Stimulated activated CD4-positive, alpha-beta T cell treated with anti-CD3 and anti-CD28 coated beads, Interleukin-4, amount 100 ng/mL, for 48 hours (primary cell): ENCODE measurements at regions not wholly inside any gene's neighbourhood (a gene's known extent, or its start where the extent isn't known, plus 50 kb on each side); places are given as distances from the start of the nearest gene placed in this dataset.

Experiments
- DNase-seq, 2 donors: peaks; one replicate each; pipeline ENCODE4 v3.0.0-alpha.2; 2020; ENCODE audit warnings: low read depth in 2 of 2

DNA sequence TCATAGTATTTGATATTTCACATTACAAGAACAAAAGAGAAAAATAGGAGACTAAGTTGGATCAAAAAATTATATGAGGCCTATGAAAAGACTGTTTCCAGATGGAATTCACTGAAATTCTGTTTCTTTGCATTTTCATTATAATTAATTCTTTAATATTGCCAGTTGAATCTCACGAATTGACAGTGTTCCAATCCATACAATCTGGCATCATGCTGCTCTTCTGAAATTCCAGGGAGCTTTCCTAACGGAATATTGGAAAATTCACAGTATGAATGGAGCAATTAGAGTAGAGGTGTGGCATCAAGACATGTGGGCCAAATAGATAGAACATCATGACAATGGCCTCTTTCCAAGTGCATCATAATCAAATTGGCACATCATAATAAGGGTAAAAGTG, 1178.9 kb upstream of the WWC1 start:
- DNase-seq: no peak

DNA sequence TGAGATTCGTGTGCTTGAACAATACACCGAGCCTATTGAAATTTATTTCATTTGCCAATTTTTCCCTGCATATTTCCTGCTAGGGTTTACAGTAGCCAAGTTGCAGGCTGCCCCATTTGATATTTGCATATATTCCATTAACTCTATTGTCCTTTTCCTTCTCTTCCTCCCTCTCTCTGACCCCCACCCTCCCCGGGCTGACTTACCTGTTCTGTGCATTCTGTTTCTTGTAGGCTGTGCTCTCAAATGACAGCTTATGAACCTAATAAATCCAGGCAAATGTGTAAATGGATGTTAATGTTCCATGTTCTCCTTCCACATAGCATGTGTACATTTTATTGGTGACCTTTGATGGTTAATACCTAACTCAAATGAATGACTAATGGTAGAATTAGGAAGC, 1169.2 kb upstream of the WWC1 start:
- DNase-seq: no peak

DNA sequence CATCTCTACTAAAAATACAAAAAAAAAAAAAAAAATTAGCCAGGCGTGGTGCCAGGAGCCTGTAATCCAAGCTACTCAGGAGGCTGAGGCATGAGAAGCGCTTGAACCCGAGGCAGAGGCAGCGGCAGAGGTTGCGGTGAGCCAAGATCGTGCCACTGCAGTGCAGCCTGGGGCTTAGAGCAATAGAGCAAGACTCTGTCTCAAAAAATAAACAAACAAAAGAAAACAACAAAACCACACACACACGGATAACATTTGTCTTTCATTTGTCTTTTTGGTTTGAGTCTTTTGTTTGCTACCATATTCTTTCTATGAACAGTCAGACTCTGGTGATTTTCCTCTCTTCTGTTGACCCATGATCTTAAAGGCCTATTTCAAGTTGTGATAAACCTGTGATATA, 1168.3 kb upstream of the WWC1 start:
- DNase-seq: no peak

DNA sequence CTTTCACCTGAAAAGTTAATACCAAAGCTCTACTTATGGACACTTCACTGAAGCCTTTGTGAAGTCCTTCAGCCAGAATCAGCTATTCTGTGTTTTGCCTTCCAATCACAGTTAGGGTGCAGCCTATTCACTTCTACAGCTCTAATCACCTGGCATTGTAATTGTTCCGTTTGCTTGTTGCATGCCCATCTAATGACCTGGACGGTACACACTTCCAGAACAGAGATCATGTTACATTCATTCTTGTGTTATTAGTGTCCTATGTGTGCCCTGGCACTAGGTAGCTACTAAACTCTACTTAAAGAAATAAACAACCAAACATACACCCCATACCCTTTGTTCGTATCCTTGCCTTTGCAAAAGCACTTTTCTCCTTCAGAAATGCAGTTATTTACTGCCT, 1162.9 kb upstream of the WWC1 start:
- DNase-seq: no peak

DNA sequence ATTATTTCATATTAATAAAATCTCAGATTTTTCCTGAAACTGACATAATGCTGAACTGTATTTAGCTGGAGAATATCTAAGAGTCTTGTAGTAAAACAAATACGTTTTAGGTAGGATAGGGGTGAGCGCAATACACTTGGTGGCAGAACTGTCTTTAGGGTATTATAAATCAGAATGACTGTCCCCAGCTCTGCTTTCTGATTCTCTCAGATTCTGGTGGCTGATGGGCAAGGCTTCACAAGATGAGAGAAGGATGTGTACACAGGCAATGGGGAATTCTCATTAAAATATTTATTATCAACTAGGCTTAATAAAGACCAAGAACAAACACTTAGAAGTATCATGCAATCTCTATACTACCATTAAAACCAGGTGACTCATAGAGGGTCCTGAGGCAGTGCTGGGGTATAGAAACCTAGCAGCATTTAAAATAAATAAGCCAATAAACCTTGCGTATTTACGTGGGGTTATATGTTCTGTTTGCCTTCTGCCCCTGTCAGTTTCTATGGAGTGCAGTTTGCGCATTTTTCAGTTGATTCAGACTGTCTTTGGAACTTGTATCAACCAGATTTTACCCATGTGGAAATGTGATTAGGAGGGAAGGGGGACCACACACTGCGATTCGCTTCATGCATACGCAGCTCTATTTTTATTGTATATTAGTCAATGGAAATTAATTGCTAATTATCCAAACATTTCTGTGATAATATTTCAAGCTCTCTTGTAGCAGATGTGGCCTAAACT, 1150.7 kb upstream of the WWC1 start:
- no peak for DNase-seq

DNA sequence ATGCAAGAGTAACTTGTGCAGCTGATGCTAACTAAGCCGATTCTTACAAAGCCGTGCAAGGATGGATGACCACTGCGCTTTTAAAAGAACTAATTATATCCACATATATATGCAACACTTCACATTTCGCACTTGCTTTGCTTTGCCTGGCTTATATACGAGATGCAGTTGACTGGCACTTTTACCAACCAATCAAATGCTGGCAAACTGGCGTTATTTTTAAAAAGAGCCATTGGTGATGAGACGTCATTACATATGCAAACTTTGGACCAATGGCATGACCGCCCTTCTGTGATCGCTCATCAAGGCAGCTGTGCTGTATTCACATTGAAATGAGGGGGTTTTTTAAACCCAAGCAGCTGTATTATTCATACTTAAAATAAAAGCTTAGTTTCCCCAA, 1147.7 kb upstream of the WWC1 start:
- no peak for DNase-seq

DNA sequence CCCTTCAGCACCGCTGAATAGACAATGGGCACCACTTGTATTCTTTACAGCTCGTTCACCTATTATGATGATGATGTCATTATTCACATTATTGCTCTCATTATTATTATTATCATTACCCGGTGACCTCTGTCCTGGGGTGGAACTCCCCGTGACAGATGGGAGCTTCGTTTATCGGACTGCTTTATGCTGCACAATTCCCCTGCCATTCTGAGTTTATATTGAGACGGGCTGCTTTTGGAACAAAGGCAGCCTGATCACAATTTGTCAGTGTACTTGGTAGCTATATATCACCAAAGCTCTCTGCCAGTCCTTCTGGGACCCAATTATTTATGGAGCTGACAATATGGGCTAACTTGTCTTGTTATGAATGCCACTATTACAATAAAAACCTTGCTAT, 1145.6 kb upstream of the WWC1 start:
- no peak for DNase-seq

DNA sequence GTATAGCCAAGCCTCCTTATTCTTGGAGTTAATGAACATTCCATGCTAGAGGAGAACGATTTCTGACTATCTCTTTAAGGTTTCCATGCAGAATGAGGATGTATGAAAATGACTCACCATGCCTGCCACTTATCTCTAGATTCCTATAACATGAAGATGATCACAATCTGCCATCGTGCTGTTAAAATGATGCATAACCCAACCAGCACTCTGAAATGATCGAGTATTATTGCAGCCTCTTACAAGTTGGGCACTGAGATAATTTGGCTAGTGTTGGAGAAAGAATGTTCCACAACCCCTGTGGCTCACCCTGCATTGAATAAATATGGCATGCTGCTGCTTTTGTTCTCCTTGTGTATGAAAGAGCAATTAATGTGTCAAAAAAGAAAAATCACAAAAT, 1143.6 kb upstream of the WWC1 start:
- no peak for DNase-seq

DNA sequence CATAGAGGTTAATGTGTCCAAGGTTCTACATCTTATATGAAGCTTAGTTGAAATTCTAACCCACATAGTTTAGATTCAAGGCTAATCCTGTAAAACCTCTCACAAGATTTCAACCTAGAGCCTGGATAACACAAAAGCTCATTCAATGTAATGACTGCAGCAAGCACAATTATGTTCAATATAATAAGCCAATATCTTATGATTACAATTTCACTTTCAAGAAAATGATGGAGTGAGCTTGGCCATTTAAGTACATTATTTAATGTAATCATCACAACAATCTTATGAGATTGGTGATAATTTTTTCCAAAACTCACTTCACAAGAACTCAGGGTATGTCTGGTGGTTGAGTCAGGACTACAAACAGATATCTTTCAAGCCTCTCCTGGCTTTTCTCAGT, 1140.8 kb upstream of the WWC1 start:
- DNase-seq: no peak

DNA sequence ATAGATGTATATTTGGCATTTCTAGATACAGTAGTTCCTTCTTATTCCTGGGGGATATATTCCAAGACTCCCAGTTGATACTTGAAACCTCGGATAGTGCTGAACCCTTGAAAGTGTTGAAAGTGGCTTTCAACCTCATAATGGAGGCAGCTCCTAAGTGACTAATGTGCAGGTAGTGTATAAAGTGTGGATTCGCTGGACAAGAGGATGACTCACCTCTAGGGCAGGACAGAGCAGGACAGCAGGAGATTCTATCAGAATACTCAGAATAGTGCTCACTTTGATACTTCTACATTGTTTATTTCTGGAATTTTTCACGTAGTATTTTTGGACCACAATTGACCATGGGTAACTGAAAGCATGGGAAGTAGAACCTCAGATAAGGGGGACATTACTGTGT, 1138.9 kb upstream of the WWC1 start:
- DNase-seq: no peak

DNA sequence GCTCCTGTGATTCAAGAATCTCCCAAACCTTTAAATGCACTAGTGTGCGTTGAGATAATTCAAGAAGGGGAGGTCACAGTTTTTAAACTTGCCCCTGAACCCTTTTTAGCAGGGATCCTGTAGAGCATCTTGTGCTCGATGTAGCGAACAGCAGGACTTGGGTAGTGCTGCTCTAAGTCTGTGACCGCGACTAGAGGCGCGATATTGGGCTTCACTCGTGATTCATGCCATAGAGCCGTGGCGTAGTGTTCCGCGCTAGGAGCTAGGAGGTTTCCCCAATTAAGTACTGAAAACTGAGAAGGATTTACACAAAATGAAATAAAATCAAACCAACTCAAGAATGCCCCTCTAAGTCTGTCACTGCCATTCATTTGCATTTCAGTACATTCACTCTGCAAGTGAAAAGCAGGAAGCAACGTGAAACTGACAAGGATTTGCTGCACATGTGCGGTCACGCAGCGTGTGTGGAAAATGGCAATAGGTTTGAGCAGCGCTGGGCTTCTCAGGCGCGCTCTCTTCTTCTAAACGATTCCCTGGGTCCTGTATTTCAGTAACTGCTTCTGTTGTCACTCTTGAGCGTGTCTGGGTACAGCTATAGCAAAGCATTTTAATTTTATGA, 1135.9 kb upstream of the WWC1 start:
- DNase-seq: no peak

DNA sequence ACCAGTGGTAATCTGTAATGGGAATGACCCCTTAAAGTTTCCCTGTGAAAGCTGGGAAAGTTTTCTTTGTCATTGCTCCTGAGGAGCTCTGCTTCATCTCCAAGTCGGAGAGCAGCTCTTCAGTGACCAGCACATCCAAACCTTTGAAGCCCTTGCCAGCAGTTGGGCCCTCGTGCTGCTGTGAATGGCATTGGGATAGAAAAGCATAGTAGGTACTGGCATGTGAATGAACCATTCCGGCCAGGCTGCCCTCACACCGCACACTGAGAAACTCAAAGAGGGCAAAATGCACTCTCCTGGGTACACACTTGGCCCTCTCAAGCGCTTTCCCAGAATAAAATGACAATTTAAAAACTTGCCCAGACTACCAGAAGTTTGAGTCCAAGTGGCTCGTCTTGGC, 1135.0 kb upstream of the WWC1 start:
- no peak for DNase-seq

DNA sequence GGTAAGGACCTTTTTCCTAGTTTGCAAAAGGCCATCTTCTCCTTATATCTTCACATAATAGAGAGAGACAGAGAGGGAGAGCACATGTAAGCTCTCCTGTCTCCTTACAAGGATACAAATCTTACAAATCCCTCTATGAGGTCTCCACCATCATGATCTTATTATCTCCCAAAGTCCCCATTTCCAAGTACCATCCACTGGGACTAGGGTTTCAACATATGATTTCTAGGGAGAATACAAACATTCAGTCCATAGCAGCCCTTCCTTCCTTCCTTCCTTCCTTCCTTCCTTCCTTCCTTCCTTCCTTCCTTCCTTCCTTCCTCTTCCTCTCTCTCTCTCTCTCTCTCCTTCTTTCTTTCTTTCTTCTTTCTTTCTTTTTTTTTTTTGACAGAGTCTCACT, 1132.9 kb upstream of the WWC1 start:
- DNase-seq: no peak

DNA sequence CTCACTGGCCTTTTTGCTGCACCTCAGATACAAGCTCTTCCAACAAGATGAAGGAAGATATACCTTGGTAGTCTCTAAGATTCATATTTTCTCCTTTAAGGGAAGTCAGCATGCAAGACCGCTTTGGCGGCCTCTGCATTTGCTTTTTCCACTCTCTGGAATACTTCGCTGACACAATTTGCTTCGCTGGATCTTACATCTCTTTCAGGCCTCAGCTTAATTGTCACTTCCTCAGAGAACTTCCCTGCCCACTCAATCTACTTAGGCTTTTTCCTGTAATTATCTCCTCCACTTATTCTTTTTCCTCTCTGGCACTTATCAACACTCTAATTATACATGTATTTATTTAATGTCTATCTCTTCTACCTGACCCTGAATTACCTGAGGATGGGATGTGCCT, 1131.1 kb upstream of the WWC1 start:
- no peak for DNase-seq

DNA sequence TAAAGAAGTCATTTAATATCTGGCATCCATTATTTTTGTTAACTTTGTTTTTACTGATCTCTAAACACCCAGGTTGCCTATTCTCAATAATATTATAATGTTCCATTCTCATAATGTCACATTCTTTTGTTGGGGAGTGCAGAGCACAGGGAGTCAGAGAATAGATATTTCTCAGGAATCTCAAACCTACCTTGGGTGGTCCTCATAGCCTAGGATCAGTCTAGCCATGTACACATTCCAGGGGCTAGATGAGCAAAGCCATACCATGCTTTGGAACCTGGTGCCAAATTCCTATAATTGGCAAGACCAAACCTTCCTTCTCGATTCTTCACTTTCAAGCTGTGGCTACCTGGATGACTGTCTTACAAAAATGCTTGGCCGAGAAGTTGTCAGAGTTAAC, 1124.7 kb upstream of the WWC1 start:
- DNase-seq: no peak

DNA sequence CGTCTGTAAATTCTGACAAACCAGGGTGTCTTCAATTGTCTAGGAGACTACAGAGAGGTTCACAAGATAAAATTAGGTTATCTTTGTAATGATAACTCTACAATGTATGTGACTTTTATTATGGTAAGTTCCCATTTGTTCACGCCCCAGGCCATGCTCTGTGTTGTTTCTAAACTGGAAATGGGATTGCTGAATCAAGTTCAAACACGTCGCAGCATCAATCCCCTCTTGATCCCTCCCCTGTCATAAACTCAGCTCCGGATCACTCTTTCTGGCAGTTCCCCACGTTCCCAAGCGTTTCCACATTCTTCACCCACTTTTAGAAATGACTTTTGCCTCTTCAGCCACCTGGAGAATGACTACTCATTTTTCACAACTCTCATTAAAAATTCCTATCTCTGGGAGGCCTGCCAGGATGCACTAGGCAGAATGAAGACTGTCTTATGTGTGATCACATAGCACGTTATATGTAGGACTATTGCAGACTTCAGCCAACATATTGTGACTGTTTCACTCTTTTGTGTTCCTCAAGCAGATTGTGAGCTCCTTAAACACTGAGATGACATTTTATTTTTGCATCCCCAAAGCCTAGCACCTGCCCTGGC, 1124.2 kb upstream of the WWC1 start:
- no peak for DNase-seq

DNA sequence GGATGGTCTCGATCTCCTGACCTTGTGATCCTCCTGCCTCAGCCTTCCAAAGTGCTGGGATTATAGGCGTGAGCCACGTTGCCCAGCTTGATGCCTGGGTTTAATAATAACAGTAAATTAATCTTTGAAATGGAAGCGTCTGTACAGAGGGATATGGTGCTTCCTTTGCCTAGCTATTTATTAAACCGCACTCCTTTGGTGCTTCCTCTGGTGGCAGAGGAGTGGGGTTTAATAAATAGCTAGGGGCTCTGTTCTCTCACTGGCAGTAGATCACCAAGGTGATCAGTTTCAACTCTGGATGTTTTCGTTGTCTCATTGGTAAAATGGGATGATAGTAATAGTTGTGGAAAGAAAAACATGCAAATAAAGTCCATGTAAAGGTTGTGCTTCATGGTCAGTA, 1122.5 kb upstream of the WWC1 start:
- DNase-seq: no peak

DNA sequence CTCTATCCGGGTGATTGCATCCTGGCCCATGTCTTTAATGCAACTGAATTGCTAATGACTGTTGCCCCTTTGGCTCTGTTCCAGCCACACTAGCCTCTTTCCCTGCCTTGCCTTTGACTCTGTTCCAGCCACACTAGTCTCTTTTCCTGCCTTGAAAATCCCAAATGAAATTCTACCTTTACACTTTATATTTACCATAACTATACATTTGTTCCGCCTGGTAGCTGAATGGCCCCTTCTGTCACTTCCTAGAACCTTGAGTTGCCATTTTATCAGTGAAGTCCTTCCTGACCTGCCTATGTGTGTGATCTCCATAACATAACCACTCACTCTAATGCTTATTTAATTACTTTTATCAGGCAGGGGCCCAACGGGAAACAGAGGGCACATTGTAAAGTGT, 1120.4 kb upstream of the WWC1 start:
- no peak for DNase-seq

DNA sequence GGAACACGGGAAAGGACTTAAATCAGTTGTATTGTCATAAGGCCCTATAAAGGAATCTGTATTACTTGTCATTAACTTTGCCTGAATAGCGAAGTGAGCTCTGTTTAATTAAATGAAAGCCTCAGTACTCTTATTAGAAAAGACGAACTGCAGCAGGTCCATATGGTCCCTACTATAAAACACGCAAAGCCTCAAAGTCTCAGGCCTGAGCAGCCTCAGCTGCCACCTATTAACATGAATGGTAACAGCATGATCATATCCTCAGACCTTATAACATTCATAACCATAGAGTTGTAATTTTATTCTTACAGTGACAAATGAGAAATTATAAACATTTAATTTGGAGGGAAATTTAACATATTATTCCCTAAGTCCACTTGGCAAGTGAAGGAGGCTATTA, 1113.7 kb upstream of the WWC1 start:
- DNase-seq: no peak

DNA sequence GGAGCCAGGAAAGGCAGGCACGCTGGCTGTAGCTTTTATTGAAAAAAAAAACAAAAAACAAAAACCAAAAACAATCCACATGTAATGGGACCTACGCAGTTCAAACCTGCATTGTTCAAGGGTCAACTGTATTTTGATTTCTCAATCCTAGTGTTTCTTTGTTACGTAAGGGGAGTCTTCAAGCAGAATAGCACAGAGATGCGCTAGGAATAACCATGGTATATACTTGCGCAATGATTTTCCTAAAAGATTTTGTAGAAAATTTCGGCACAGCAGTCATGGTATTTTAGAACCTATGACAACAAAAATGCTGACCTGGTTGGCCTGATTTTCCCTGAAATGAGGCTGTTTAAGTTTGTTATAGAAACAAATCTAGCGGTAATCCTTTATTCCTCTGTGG, 1110.5 kb upstream of the WWC1 start:
- no peak for DNase-seq

DNA sequence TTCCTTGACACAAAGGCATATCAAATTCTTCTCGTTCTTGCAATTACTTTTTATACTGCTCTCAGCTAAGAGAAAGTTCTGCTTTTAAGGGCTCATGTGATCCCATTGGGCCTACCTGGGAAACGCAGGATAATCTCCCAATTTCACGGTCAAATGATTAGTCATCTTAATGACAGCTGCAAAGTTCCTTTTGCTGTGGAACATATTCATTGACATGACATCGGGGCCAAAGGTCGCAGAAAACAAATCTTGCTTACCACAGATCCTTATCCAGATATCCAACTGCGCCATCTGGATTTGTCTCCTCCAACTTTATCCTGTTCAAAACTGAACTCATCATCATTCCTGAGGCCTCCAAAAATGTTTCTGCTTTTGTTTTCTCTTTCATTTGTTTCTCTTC, 1085.6 kb upstream of the WWC1 start:
- no peak for DNase-seq

DNA sequence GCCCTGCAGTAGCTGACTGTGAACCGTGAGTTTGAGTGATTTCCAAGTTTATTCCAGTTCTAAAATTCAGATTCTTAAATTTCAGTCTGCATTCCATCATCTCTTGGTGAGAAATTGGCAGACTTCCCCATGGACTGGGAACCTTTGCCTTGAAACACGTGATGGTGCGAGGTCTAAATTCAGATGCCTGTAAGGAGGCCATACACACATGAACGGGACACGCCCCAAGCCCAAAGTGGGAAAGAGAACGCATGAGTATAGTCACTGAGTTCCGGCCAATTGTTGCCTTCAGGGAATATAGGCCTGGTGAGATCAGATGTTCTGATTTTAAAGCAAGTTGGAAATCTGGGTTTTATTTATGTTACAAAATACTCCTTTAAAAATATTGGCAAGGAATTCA, 1084.4 kb upstream of the WWC1 start:
- no peak for DNase-seq

DNA sequence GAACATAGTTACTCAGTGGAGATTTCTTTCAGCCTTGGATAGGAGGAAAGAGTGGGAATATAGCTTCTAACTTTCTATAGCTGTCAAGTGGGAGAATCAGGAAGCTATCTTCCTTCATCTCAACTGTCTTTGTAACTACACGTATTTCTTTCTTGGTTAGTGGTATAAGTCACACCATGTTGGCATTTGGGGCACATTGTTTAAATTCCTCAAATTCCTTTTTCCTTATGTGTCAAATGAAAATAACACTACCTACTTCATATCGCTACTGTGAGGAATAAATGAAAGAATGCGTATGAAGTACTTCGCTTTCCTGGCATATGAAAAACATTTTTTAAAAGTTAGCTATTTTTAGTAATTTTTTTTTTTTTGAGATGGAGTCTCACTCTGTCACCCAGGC, 1082.5 kb upstream of the WWC1 start:
- DNase-seq: no peak
